Daoy (cell line): ENCODE measurements at regions not wholly inside any gene's neighbourhood (a gene's known extent, or its start where the extent isn't known, plus 50 kb on each side); places are given as distances from the start of the nearest gene placed in this dataset.
"Not testable (repeated sequence)": the region's sequence is repeated elsewhere in the genome, so short reads cannot be mapped to it uniquely, and the experiment has no call there.

Experiments used
- DNase-seq: peaks from one replicate; pipeline ENCODE4 v3.0.0-alpha.2; 2015; ENCODE audit warnings: low read depth

DNA sequence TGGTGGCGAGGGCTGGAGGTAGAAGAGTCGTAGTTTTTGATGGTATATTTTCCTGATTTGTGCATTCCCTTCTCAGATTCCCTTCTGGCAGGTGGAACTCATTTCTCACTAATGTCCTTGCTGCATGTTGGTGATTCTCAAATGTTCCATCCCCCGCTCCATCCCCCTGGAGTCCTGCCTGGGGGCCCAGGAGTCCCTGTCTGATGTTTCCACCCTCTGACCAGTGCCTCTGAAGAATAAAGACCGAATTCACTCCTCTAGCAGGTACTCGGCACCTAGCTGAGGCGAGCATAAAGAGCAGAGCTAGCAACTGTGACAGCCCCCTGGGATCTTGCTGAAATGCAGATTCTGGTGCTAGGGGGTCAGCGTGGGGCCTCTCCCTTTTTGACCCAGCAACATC is 301.8 kb downstream of the BCL2L11 start:
- not testable (repeated sequence) for DNase-seq

GRCh38 chr2:111423184-111423583 is 302.5 kb downstream of the BCL2L11 start:
- not testable (repeated sequence) for DNase-seq

GRCh38 chr2:111424176-111424575 is 303.5 kb downstream of the BCL2L11 start:
- not testable (repeated sequence) for DNase-seq

DNA sequence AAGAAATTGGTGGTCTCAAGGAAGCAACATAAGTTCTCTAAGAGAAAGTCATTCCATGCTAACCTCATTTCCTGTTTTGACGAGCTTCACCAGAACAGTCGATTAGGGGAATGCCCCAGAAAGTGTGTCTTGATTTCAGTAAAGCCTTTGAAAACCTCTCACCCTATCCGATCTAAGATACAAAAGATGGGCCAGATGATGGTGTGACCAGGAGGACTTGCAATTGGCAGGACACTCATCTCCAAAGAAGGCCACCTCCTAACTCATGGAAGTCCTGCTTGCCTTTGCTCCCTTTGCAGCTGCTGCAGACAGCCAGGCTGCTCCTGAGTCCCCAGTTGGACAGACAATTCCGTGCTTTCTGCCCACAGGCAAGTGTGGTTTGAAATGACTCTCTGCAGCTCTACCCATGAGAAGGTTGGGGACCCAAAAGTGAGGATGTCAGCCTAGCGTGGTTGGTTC is 304.2 kb downstream of the BCL2L11 start:
- DNase-seq, result not testable (repeated sequence)

GRCh38 chr2:111425789-111426201 is 305.1 kb downstream of the BCL2L11 start:
- not testable (repeated sequence) for DNase-seq

DNA sequence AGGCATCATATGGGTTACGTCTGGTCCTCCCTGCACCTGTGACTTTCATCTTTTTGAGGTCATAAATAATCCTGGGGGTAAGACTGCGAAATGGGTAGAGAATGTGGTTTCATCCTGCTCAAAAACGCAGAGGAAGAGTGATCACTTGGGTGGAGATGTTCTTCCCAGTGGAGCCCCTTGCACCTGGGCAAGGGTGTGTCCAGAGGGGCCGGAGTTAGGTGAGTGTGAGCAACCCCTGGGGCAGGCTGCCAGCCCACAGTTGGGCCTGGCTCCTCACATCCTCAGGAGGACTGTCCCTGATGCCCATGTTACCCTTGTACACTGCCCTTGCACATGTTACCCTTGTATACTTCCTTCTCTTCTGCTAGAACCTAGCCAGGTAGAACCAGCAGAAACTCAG is 306.6 kb downstream of the BCL2L11 start:
- DNase-seq, result not testable (repeated sequence)

GRCh38 chr2:111428915-111429314 is 308.2 kb downstream of the BCL2L11 start:
- not testable (repeated sequence) for DNase-seq

DNA sequence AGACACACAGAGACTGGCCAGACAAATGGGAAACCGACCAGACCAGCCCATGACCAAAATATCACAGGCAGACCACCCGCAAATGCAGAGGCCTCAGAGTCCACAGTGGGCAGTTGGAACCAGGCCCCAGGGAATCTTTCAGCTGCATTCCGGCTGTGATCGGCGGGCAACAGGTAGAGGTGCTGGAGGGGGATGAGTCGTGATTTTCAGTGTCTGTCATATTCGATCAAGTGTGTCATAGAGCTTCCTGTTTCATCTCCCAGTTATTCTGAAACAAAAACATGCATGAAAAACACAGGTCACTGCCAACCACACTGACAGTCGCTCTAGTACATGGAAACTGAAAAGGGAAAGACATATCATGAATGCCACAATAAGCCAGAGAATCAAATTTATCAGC is 308.6 kb downstream of the BCL2L11 start:
- DNase-seq, result not testable (repeated sequence)

- not testable (repeated sequence) for DNase-seq
Observed at GRCh38 chr2:111430817-111431661, 310.3 kb downstream of the BCL2L11 start.

GRCh38 chr2:111432423-111432822 is 311.7 kb downstream of the BCL2L11 start:
- DNase-seq, result not testable (repeated sequence)

DNA sequence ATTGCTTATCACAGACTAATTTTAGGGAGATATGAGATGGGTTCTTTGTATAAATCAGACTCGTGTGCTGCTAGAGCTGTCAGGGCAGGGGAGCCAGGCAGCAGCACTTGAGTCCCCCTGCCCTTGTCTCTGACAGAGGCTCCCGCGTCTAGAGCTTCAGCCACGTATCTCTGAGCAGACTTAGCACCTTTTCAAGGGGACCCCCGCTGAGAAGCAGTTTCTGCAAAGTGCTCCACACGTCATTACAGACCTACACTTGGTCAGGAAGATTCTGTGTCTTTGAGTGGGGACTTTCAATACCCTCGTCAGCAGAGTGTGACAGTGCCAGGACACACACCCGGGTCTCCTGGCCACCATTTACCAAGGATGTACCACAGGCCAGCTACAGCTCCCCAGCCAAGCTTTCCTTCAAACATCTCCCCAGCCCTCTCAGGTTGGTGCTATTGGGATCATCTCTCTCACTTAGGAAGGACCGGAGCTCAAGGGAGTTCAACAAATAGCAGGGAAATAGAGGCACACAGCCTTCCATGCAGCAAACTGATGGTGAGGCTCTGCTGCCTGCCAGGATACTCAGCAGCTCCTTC is 312.3 kb downstream of the BCL2L11 start:
- not testable (repeated sequence) for DNase-seq

GRCh38 chr2:111433892-111434607 is 313.3 kb downstream of the BCL2L11 start:
- not testable (repeated sequence) for DNase-seq

DNA sequence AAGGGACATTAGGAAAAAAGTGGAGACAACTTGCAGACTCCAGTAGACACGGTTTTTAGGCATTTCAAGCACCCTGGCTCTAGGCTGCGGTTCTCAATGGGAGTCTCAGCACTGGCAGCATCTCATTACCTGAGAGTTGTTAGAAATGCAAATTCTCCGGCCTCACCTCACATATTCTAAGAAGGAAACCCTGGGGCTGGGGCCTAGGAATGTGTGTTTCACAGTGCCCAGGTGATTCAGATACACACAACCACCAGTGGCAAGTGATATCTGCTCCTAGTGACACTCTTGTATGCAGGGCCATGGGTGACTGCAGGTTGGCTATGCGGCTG is 313.9 kb downstream of the BCL2L11 start:
- DNase-seq, result not testable (repeated sequence)

GRCh38 chr2:111435553-111436310 is 315.0 kb downstream of the BCL2L11 start:
- DNase-seq, result not testable (repeated sequence)

DNA sequence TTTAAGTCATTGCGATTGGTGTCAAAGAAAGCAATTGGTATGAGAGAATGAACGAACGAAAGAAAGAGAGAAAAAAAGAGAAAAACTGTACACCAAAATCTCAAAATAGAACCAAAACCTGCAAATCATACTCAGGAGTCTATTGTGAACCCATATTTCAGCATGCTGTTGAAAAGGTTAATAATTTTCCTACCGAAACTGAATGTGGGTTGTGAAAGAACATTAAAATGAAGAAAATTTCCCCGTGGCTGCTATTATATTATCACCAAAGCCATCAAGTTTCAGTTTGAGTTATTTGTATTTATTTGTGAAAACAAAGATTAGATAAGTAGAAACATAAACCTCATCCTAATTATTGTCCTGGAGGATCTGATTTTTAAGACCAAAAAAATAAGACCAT is 315.7 kb downstream of the BCL2L11 start:
- DNase-seq, result not testable (repeated sequence)

DNA sequence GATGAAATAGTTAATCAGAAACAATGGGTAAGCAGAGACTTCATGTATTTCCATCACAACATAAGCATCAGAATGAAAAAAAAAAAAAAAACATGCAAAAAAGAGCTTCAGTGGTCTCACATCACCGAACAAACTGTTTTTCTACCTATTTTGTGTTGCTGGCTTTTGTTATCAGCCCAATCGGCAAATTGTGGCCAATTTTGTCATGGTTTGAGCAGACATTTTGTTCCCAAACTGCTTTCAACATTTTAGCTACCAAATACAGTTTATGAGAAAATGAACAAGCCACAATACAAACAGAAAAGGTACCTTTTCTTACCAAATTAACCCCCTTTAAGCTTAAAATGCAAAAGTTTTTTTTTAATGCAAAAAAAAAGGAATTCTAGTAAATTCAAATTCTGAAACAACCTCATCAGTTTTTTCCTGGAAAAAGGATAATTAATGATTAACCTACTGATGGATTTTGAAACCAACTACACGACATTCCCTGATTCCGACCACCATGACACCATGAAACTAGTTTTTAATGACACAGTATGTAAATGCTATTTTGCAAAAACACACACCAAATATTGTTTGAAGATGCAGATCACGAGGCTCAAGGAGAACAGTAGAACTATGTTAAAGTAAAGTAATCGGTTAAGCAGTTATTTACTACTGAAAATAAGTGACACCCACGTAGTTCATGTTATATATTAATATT is 316.7 kb downstream of the BCL2L11 start:
- not testable (repeated sequence) for DNase-seq

DNA sequence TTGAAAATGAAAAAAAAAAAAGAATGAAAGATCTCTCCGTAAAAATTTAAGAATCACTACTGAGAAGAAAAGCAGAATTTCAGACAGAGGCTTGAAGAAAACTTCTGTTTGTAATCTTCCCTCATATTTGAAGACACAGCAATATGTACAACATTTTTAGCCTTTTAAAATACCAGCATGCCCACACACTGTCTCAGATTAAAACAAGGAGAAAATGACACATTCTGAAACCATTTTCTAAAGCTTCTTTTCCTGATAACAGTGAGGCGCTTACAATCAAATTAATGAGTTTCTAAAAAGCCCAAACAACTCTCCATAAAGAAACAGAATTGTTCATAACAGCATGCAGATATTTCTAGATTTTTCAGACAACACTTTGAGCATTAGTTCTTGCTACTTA is 317.4 kb downstream of the BCL2L11 start:
- not testable (repeated sequence) for DNase-seq

GRCh38 chr2:111439237-111439636 is 318.5 kb downstream of the BCL2L11 start:
- not testable (repeated sequence) for DNase-seq

- not testable (repeated sequence) for DNase-seq
Observed at GRCh38 chr2:111441614-111442013, 320.9 kb downstream of the BCL2L11 start.

GRCh38 chr2:111442767-111443454 is 322.2 kb downstream of the BCL2L11 start:
- not testable (repeated sequence) for DNase-seq
